ENCODE measurements at regions not wholly inside any gene's neighbourhood (a gene's known extent, or its start where the extent isn't known, plus 50 kb on each side); places are given as distances from the start of the nearest gene placed in this dataset.

DNA sequence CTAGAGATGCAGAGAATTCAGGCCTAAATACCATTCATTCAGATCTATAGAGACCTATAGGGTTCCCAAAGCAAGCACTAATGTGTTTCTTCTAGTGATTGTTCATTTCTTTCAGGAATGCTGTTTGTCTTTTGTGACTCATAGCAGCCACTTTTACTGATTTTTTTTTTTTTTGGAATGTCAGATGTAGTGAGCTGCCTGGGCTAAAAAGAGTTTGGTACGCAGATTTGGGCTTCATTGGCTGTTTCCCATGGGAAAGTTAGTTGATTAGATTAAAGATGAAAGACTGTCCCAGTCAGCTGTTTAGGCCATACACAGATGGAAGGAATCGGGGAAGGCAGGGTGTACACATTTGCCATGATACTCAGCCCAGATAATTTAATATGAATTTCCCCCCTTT lies 87.6 kb downstream of the CDC42EP3 start:
- intact Hi-C loops (cut with DNase I): loop anchor here in 1 of 2 donors (10.0 kb wide), 1 partner anchor 81 kb away; no protein-coding TSS in a partner anchor
- DNase-seq (ENCODE audit: low spot score): no peak

DNA sequence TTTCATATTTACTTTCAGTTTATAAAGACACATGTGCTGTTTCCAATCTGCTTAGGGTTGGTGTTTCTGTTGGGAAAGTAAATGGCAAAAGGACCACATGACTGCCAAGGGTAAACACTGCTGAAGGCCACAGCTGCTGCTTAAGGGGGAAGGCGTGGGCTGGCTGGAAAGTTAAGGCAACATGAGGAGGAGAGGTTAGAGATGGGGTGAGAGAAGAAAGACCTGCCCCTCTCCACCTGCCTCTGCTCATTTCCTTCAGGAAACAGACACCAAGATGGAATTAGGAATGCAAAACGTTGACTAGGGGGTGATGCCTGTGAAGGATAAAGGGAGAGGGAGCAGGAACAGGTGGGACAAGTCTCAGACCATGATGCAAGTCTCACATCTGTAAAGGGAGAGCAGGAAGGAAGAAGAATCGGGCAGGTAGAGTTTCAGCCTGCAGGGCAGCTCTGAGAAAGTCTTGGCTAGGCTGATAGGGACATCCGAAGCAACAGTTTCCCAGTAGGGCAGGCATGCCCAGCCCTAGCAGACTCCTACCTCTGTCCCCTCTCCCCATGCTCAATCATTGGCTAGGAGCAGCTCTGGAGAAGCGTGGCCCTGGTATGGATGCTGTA lies 86.0 kb downstream of the CDC42EP3 start:
- intact Hi-C loops (cut with DNase I): loop anchor here in 1 of 2 donors (10.0 kb wide), 1 partner anchor 79 kb away; no protein-coding TSS in a partner anchor
- DNase-seq (ENCODE audit: low spot score): no peak

DNA sequence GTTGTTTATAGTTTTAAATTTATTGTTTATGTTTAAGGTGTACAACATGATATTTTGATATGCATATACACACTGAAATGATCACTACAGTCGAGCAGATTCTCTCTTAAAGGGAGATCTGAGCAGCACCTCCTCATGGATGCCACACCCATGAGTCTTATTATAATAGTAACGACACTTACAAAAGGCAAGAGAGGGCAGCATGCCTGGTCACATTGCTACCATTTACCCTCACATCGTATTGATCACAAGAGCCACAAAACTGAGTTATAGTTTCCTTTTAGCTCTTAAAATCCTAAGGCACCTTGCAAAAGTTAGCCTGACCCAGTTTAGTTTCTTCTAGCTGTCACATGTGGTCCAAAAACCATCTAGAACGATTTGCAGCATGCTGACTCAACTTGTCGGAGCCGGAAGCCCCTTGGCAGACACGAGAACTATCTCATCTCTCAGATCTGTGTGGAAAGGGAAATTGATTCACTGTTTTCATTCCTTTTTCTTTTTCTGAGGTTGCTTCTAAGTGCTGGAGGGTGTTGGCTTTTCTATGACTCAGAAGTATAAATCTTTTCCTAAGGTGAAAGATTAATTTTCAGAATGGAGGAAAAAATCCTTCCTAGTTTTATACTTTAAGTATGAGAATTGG lies 85.3 kb downstream of the CDC42EP3 start:
- intact Hi-C loops (cut with DNase I): loop anchor here in 1 of 2 donors (10.0 kb wide), 1 partner anchor 79 kb away; no protein-coding TSS in a partner anchor

DNA sequence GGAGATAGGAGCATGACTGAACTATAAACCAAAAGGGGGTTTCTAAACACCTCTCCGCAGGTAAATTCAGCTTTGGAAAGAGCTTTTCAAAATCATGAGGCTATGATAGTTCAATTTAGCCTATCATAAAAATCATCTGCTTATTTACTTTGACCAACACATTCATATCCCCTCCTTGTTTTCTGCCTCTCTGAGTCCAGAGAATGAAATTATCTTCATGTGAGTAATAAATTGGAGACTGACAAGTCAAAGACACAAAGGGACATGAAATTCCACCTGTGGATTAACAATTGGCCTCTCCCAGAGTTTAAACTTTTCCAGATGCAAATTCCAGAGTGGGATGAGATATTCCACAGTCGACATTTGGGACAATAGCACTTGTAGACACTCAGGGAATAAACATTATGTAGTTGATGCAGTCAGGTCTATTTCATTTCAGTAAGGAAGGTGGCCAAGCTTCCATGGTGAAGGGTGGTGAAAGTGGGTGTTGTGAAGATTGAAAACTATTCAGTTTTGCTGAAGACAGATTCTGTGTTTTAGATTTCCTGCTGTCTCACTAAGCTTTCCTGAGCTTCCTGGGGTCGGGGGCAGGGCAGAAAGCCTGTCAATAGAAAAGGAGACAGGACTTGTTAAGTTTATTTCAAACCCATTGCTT lies 84.7 kb downstream of the CDC42EP3 start:
- intact Hi-C loops (cut with DNase I): loop anchor here in 1 of 2 donors (10.0 kb wide), 1 partner anchor 78 kb away; no protein-coding TSS in a partner anchor
- DNase-seq (ENCODE audit: low spot score): no peak

More for the DNA sequence above, 85.3 kb downstream of the CDC42EP3 start:
- DNase-seq (ENCODE audit: low spot score): peak; percentile 88

DNA sequence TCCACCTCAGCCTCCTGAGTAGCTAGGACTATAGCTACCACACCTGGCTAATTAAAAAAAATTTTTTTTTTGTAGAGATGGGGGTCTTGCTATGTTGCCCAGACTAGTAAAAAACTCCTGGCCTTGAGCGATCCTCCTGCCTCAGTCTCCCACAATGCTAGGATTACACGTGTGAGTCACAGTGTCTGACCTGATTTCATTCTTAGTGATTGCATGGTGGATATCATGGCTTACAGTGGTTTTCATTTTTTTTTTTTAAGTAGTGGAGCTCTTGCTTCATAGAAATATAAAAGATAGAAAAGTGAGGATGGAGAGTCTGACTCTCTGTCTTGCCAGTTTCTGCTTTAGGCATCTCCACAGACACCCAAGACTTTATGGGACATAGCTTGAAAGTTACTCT lies 83.6 kb downstream of the CDC42EP3 start:
- intact Hi-C loops (cut with DNase I): loop anchor here in 1 of 2 donors (2.0 to 10.0 kb wide), 2 partner anchors 47 to 77 kb away; no protein-coding TSS in a partner anchor
- no peak for DNase-seq (ENCODE audit: low spot score)

DNA sequence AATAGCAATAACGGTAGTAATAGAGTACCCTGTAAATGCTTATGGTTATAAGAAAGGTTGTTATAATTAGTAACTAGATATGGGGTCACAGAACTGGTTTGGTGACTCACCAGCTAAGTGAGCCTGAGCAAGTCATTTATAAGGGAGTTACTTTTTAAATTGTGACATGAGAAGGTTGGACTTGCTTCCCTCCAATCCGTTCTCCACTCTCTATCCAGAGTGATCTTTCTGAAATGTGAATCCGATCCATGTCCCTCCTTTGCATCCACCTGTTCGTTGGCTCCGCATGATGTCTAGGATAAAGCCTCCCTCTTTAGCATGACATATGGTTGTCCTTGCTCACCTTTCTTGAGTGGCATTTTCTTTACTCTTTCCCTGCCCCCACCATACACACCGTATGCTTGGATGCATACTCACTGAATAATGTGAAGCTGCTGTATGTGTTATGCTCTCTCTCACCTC lies 83.1 kb downstream of the CDC42EP3 start:
- intact Hi-C loops (cut with DNase I): loop anchor here in 1 of 2 donors (2.0 to 10.0 kb wide), 2 partner anchors 46 to 76 kb away; no protein-coding TSS in a partner anchor
- no peak for DNase-seq (ENCODE audit: low spot score)

DNA sequence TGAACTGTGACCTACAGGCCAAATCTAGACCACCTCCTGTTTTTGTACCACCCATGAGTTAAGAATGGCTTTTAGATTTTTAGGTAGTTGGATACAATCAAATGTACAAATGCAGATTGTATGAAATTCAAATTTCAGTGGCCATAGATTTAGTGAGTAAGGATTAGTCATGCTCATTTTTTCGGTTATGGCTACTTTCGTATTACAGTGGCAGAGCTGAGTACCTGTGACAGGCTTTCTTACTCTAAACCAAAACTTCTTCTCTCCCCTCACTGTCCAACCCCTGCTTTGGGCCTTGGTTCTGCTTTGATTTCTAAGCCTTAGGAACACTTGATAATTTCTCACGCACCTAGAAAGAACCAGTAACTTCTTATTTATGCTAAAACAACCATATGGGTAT lies 82.1 kb downstream of the CDC42EP3 start:
- no peak for DNase-seq (ENCODE audit: low spot score)
- intact Hi-C loops (cut with DNase I): loop anchor here in 1 of 2 donors (2.0 to 10.0 kb wide), 2 partner anchors 46 to 76 kb away; no protein-coding TSS in a partner anchor

DNA sequence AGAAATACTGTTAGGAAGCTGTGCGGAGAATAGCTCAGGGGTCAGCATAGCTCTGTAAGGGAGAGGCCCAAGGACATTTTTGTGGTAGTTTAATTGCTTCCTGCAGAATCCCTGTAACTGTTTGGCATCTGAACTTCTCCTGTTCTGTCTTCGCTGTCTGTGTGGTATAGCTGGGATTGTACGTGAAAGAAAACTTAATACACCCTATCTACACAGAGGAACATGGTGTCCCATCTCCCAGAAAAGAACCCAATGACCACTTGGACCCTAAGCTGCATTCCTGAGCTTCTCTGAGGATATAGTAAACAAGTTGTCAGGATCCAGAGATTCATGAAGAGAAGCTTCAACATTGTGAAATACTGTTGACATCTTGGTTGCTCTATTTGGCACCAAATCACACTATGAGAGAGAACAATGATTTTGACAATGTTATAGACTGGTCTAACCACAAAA lies 81.3 kb downstream of the CDC42EP3 start:
- intact Hi-C loops (cut with DNase I): no loop called here
- DNase-seq (ENCODE audit: low spot score): no peak
